ENCODE measurements at regions not wholly inside any gene's neighbourhood (a gene's known extent, or its start where the extent isn't known, plus 50 kb on each side); places are given as distances from the start of the nearest gene placed in this dataset.

GRCh38 chr1:30132602-30133286 is 590.6 kb downstream of the MATN1 start:
- DNase-seq, result no peak

- DNase-seq, result peak; percentile 84
These were observed 592.8 kb downstream of the MATN1 start for GRCh38 chr1:30130566-30130965.

GRCh38 chr1:30130099-30130498 is 593.3 kb downstream of the MATN1 start:
- peak; percentile 11 for DNase-seq

GRCh38 chr1:30129421-30130055 is 593.8 kb downstream of the MATN1 start:
- DNase-seq, result peak; percentile 43

- no peak for DNase-seq
These were observed 594.4 kb downstream of the MATN1 start for GRCh38 chr1:30129001-30129408.

GRCh38 chr1:30126848-30127247 is 596.5 kb downstream of the MATN1 start:
- DNase-seq, result peak; percentile 9

GRCh38 chr1:30125821-30126170 is 597.6 kb downstream of the MATN1 start:
- no peak for DNase-seq

GRCh38 chr1:30125021-30125820 is 598.2 kb downstream of the MATN1 start:
- no peak for DNase-seq

GRCh38 chr1:30123896-30124295 is 599.5 kb downstream of the MATN1 start:
- DNase-seq, result no peak

- DNase-seq, result no peak
These were observed 600.3 kb downstream of the MATN1 start for GRCh38 chr1:30123036-30123435.

GRCh38 chr1:30120245-30121000 is 603.0 kb downstream of the MATN1 start:
- DNase-seq, result no peak

- DNase-seq, result no peak
These were observed 605.7 kb downstream of the MATN1 start for GRCh38 chr1:30117685-30118084.

GRCh38 chr1:30111431-30111830 is 612.0 kb downstream of the MATN1 start:
- peak; percentile 33 for DNase-seq

GRCh38 chr1:30110846-30111245 is 612.5 kb downstream of the MATN1 start:
- DNase-seq, result no peak

- no peak for DNase-seq
These were observed 613.5 kb downstream of the MATN1 start for GRCh38 chr1:30109853-30110252.

GRCh38 chr1:30108186-30108585 is 615.2 kb downstream of the MATN1 start:
- peak; percentile 3 for DNase-seq

- no peak for DNase-seq
These were observed 617.3 kb downstream of the MATN1 start for GRCh38 chr1:30106125-30106524.

- DNase-seq, result no peak
These were observed 618.8 kb downstream of the MATN1 start for GRCh38 chr1:30104551-30104950.

GRCh38 chr1:30103708-30104411 is 619.5 kb downstream of the MATN1 start:
- no peak for DNase-seq

- DNase-seq, result no peak
These were observed 620.8 kb downstream of the MATN1 start for GRCh38 chr1:30102605-30103004.

- no peak for DNase-seq
These were observed 621.7 kb downstream of the MATN1 start for GRCh38 chr1:30101487-30102227.

- DNase-seq, result no peak
These were observed 622.4 kb downstream of the MATN1 start for GRCh38 chr1:30101016-30101415.
